Ovary (tissue), 3 donors: ENCODE measurements at regions not wholly inside any gene's neighbourhood (a gene's known extent, or its start where the extent isn't known, plus 50 kb on each side); places are given as distances from the start of the nearest gene placed in this dataset.

Source experiments
- EP300 ChIP-seq: sonication (generic); formaldehyde crosslinking; IDR thresholded peaks from one replicate; pipeline ENCODE4 v1.6.1; 2017; ENCODE audit warnings: antibody characterized with exemption
- POLR2A ChIP-seq: fragments of 450-650 bp; IDR thresholded peaks from one replicate; pipeline ENCODE4 v1.6.1; 2017; ENCODE audit warnings: antibody characterized with exemption, mild to moderate bottlenecking, moderate library complexity
- TF ChIP-seq, protein P1 (sequence below), 3 donors: fragments of 450-650 bp in 2 of 3; fragments of 200-600 bp in 1 of 3; IDR thresholded peaks; one replicate each; pipeline versions ENCODE4 v1.5.1 to v1.8.0; 2016 to 2022; ENCODE audit warnings: antibody characterized with exemption in 3 of 3, mild to moderate bottlenecking in 1 of 3
- donor health status: DM: no; HTN: no; CAD: no.

DNA sequence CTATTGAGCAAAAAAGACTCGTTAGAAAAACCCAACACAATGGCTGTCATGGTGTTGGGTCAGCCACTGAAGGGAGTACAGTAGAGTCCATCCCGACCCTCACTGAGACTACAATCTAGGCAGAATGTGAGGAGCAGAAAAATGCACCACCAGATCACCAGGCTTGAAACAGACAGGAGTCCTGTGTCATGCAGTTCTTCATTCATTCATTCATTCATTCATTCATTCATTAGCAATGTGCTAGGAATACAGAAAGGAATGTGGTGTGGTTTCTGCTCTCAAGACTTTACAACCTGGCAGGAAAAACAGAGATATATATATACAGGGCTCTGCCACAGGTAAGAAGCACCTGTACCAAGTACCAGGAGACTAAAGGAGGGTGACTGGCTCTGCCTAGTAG lies 392.3 kb downstream of the OMA1 start:
- TF ChIP-seq, protein P1, sequence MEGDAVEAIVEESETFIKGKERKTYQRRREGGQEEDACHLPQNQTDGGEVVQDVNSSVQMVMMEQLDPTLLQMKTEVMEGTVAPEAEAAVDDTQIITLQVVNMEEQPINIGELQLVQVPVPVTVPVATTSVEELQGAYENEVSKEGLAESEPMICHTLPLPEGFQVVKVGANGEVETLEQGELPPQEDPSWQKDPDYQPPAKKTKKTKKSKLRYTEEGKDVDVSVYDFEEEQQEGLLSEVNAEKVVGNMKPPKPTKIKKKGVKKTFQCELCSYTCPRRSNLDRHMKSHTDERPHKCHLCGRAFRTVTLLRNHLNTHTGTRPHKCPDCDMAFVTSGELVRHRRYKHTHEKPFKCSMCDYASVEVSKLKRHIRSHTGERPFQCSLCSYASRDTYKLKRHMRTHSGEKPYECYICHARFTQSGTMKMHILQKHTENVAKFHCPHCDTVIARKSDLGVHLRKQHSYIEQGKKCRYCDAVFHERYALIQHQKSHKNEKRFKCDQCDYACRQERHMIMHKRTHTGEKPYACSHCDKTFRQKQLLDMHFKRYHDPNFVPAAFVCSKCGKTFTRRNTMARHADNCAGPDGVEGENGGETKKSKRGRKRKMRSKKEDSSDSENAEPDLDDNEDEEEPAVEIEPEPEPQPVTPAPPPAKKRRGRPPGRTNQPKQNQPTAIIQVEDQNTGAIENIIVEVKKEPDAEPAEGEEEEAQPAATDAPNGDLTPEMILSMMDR (IDR thresholded peaks at IDR 0.05): no peak
- TF ChIP-seq POLR2A (no peak), EP300 (no peak)
